HG02798 (cell line): ENCODE measurements at regions not wholly inside any gene's neighbourhood (a gene's known extent, or its start where the extent isn't known, plus 50 kb on each side); places are given as distances from the start of the nearest gene placed in this dataset.

Source experiments
- ATAC-seq: cut with Tn5 transposase; IDR thresholded peaks from one replicate; pipeline ENCODE4 v1.9.1; 2021; ENCODE audit warnings: mild to moderate bottlenecking; ENCODE audit not compliant: unreplicated experiment, poor library complexity

DNA sequence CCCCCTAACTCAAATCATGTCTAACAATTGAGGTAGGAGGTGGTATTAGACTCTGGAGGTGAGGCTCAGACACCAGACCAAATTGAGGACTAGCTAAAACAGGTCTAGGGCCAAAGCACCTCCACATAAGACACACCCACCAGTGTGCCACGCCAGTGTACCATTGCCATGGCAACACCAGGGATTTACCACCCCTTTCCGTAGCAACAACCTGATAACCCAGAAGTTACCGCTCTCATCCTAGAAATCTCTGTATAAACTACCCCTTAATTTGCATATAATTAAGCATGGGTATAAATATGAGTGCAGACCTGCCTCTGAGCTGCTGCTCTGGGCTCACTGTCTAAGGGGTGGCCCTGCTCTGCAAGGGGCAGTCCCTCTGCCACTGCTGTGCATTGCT lies 57.4 kb upstream of the PPP2R5C start:
- no peak for ATAC-seq

DNA sequence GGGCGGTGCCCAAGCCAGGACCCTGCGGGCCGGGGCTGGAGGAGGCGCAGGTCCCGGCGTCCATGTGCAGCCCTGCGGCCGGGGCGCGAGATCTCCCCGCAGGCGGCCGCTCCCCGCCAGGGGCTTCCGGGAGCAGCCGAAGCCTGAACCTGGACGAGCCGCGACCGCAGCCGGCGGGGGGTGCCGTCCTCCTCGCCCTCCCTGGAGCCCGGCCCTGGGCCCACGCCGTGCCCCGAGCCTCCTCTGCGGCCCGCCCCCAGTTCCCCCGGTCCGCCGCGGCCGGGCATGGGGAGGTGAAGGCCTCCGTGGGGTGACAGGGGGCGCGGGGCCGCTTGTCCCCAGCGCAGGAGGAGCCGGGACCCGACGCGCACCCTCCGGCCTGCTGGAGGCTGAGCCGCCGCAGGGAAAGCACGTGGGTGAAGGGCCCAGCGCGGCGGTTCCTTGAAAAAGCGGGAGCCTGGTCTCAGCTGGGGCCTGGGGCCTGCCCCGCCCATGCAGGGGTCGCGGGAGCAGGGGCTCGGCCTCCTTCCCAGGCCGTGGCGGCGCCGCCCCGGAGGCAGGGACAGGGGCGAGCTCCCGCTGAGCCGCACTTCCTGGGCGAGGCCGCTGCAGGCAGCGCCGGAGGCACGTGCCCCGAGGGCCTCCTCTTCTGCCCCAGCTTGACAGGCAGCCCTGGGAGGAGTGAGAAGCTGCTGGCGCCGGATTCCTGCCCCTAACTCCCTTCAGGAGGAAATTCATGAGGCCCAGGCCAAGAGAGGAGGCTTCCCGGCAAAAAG lies 55.6 kb upstream of the PPP2R5C start:
- ATAC-seq = no peak

DNA sequence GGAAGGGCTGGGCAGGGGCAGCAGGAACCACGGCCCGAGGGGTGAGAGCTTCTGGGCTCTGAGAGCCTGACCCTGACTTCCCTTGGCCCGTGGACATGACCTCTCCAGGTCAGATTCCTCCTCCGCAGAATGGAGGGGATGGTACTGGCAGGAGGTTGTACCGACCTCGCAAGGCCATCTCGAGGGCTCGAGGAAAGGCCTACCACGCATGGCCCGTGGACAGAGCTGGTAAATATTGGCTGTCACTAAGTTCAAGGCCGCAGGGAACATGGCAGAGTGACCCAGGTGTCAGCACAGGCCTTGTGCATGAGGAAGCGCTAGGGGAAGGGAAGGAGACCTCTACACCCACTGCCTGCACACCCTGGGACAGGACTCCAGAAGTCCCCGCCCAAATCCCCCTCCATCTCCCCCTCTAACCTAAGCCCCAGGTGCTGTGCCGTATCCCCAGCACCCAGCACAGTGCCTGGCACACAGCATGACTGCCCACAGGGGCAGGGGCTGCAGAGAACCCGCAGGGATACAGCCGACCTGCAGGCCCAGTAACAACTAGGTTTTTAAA lies 54.9 kb upstream of the PPP2R5C start:
- ATAC-seq = no peak

DNA sequence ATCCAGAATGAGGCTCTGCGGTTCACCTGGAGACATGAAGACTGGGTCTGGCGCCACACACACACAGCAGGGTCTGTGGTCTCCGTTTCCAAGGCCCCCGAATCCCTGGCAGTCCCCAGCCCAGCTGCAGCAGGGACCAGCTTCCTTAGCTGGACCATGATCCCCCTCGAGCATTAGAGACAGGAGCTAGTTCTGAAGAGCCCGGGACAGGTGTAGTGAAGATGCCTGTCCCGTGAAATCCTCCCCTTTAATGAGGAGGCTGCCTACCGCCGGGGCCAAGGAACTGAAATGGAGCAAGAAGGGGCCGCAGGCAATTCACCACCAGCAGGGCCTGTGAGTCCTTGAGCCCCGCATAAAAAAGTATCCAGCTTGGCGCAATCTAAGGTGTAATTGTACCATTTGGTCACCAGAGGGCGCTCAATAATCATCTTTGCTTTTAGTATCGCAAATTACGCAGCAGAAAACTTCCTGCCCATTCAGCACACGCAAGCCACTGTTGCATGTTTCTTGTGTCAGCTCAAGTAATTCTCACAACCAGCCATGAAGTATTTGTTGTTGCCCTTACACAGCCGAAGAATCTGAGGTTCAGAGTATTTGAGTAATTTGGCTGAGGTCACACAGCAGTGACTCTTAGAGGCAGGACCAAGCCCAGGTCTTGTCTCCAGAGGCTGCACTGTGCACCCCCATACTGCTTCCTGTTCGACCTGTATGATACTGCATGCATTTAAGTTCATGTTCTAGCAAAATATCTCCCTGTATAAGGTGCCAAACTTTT lies 54.3 kb upstream of the PPP2R5C start:
- peak; percentile 43 for ATAC-seq

DNA sequence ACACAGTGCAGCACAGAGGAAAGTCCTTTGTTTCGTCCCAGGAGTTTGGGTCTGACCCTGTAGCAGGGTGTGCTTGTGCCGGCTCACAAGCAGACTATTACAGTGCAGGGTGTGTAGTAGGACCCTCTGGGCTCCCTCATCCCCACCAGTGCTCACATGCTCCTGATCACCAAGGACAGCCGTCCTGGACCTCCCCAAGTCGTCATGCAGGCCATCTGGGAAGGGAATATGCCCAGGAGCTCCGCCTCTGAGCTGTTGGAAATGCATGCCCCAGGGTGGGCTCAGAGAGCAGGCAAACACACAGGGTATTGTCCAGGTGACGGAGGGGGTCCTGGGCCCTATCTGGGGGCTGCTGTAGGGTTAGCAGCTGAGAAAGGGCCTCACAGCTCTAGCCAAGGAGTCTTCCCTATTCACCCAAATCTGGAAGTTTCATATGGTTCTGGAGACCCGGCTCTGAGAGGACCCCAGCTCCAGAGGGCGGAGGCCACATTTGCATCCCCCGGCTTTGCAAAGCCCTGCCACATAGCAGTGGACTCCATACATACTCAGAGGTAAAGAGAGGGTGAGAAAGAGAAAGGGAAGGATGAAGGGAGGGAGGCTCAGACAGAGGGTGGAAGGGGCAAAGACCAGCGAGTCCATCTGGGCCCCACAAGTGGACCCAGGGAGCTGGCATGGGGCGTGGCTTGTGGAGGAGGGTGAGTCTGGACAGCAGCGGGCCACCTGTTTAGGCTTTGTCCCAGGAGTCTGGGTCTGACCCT lies 53.5 kb upstream of the PPP2R5C start:
- no peak for ATAC-seq

DNA sequence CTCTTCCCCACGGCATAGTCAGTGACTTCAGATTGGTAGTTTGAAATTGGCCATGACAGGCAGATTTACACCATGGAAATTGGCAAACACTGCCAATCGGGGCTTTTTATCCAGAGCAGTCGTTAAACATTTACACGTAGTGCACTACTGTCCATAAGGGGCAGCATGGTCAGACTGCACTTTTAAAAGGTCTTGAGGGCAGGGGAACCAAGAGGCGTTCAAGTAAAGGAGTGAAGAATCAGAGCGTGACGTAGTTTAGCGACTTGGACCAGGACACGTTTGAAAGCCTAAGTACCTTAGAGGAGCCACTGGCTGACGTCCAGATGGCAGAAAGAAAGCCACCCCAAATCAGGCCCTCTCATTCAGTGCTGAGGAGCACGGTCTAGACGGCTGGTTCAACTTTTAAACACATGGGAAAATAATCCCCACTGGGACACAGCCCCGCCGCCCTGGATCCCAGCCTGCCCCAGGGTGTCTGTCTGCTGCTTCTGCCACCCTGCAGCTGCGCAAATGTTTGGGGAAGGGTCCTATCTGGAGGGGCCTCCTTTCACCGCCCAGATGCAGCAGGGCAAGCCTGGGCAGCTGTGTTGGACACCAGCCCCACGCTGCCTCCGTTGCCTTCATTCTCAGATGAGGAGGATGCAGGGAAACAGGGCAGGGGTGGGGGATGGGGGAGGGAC lies 52.5 kb upstream of the PPP2R5C start:
- ATAC-seq = no peak

DNA sequence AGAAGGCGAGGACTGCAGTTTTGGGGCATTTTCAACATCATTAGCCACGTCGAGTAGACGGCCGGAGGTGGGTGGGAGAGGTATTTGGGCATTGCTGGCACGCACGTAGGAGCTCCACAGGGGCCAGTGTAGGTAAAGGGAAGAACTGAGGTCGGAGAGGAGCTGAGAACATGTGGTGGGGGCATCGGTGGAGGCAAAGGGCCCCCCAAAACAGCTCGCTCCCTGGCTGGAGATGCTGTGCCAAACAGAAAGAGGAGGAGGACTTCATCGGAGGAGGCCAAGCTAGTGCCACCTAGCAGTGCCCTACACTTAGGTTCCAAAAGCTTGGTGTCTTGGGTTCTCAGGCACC lies 52.0 kb upstream of the PPP2R5C start:
- ATAC-seq = no peak

DNA sequence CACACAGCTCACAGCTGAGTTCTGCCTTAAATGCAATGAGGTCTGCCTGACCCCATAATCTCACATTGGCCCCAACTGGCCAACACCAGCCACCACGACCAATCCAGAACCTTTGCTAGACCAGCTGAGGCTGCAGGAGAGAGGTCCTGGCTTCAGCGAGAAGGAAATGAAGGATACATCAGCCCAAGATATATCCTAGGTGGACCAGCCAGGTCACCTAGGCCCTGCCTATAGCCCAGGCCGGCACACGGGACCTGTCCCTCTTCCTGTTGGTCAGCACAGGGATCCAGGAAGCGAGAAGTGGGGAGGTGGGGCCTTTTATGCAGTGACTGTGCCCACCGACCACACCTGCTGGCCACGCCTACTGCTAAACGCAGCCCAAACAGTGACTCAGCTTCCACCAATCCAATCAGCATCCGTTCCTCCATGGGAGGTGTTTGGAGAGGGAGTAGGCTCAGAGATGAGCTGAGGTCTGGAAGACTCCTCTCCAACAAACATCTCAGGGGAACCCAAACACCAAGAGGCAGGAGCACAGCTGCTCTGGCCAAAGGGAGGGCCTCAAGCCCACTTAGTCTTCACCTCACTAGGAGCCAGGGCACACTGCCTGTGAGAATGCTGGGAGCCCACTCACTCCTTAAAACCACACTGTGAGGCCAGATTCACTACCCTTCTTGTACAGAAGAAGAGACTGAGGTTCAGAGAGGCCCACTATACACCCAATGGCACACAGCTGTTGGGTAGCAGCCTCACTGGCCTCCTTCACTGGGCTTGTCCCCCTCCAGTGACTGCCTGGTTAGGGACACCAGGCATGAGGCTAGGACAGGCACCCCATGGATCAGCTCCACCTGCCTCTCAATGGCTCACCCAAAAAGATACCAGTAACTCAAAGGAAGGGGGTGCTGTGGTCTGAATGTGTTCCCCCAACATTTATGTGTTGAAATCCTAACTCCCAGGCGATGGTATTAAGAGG lies 51.3 kb upstream of the PPP2R5C start:
- ATAC-seq = no peak

DNA sequence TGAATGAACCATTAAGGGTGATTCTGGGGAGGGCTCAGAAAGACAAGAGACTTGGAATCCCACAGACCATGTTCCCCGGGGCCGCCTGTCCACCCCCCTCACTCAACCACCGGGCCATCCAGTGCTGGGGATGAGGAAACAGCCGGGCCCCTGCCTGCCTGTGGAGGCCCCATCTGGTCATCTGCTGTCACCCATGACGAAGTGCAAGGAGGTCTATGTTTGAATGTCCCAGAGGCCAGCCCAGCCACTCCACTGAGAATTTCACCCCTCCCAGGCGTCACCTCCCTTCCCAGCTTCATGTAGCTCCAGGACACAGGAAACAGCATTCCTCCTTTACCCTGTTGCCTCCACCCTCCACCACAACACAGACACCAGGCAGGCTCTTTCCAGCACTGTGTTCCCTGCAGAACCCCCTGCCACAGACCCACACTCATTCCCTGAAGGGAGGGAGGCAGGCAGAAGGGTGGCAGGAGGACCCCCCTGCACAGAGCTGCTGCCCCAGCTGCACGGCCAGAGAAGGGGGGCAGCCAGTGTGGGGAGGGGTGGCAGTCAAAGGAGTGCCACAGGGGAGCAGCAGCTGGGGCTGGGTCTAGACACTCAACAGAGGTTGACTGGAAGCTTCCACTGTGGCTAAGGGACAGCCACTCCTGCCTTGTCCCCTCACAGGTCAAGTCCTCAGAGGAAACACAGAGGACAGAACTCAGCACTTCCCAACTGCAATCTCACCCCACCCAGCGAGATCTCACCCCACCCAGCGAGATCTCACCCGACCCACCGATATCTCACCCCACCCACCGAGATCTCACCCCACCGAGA lies 50.3 kb upstream of the PPP2R5C start:
- ATAC-seq = no peak
